ENCODE measurements at regions not wholly inside any gene's neighbourhood (a gene's known extent, or its start where the extent isn't known, plus 50 kb on each side); places are given as distances from the start of the nearest gene placed in this dataset.

DNA sequence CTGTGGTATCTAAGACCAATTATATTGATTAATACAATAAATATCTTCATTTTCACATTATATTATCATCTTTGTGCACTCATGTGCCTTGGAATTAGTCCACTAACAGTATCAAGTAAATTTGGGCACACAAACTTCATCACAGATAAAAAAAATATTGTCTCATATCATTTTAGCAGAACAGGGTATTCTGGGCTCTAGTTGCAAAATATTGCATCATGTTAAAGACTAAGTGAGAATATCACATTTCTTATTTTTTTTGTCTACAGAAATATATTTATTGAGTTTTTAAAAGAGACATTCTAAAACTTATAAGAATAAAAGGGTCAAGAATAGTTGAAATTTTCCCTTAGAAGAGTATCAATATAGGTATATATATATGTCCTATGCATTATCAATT, 754.1 kb upstream of the MAN1A1 start (continued):
- TF ChIP-seq, protein P1, sequence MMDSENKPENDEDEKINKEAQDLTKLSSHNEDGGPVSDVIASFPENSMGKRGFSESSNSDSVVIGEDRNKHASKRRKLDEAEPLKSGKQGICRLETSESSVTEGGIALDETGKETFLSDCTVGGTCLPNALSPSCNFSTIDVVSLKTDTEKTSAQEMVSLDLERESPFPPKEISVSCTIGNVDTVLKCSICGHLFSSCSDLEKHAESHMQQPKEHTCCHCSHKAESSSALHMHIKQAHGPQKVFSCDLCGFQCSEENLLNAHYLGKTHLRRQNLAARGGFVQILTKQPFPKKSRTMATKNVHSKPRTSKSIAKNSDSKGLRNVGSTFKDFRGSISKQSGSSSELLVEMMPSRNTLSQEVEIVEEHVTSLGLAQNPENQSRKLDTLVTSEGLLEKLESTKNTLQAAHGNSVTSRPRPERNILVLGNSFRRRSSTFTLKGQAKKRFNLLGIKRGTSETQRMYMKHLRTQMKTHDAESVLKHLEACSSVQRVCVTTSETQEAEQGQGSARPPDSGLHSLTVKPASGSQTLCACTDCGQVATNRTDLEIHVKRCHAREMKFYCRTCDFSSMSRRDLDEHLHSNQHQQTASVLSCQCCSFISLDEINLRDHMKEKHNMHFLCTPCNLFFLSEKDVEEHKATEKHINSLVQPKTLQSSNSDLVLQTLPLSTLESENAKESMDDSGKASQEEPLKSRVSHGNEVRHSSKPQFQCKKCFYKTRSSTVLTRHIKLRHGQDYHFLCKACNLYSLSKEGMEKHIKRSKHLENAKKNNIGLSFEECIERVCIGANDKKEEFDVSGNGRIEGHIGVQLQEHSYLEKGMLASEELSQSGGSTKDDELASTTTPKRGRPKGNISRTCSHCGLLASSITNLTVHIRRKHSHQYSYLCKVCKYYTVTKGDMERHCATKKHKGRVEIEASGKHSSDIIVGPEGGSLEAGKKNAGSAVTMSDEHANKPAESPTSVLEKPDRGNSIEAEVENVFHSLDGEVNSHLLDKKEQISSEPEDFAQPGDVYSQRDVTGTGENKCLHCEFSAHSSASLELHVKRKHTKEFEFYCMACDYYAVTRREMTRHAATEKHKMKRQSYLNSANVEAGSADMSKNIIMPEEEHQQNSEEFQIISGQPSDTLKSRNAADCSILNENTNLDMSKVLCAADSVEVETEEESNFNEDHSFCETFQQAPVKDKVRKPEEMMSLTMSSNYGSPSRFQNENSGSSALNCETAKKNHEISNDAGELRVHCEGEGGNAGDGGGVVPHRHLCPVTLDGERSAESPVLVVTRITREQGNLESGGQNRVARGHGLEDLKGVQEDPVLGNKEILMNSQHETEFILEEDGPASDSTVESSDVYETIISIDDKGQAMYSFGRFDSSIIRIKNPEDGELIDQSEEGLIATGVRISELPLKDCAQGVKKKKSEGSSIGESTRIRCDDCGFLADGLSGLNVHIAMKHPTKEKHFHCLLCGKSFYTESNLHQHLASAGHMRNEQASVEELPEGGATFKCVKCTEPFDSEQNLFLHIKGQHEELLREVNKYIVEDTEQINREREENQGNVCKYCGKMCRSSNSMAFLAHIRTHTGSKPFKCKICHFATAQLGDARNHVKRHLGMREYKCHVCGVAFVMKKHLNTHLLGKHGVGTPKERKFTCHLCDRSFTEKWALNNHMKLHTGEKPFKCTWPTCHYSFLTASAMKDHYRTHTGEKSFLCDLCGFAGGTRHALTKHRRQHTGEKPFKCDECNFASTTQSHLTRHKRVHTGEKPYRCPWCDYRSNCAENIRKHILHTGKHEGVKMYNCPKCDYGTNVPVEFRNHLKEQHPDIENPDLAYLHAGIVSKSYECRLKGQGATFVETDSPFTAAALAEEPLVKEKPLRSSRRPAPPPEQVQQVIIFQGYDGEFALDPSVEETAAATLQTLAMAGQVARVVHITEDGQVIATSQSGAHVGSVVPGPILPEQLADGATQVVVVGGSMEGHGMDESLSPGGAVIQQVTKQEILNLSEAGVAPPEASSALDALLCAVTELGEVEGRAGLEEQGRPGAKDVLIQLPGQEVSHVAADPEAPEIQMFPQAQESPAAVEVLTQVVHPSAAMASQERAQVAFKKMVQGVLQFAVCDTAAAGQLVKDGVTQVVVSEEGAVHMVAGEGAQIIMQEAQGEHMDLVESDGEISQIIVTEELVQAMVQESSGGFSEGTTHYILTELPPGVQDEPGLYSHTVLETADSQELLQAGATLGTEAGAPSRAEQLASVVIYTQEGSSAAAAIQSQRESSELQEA (CRISPR knock-in tag; IDR thresholded peaks at IDR 0.05; ENCODE audit: not compliant biosample characterization): no peak
- TF ChIP-seq ZNF160 (CRISPR knock-in tag; IDR thresholded peaks at IDR 0.05): no peak
- TF ChIP-seq, protein P2, sequence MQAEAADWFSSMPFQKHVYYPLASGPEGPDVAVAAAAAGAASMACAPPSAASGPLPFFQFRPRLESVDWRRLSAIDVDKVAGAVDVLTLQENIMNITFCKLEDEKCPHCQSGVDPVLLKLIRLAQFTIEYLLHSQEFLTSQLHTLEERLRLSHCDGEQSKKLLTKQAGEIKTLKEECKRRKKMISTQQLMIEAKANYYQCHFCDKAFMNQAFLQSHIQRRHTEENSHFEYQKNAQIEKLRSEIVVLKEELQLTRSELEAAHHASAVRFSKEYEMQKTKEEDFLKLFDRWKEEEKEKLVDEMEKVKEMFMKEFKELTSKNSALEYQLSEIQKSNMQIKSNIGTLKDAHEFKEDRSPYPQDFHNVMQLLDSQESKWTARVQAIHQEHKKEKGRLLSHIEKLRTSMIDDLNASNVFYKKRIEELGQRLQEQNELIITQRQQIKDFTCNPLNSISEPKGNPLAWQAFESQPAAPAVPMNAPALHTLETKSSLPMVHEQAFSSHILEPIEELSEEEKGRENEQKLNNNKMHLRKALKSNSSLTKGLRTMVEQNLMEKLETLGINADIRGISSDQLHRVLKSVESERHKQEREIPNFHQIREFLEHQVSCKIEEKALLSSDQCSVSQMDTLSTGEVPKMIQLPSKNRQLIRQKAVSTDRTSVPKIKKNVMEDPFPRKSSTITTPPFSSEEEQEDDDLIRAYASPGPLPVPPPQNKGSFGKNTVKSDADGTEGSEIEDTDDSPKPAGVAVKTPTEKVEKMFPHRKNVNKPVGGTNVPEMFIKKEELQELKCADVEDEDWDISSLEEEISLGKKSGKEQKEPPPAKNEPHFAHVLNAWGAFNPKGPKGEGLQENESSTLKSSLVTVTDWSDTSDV (CRISPR knock-in tag; IDR thresholded peaks at IDR 0.05): no peak
- TF ChIP-seq ZNF354B (CRISPR knock-in tag; IDR thresholded peaks at IDR 0.05): no peak
